PC-3 (cell line): ENCODE measurements at regions not wholly inside any gene's neighbourhood (a gene's known extent, or its start where the extent isn't known, plus 50 kb on each side); places are given as distances from the start of the nearest gene placed in this dataset.

Experiments used
- ATAC-seq: fragments of 200-7000 bp; cut with Tn5 transposase; 2 replicates; pipeline ENCODE4 v1.9.1; 2020; ENCODE audit warnings: mild to moderate bottlenecking, moderate library complexity
- BruUV-seq: library from RNA; stranded (reverse); fragments of 400-500 nt; replicated peaks from 2 replicates; lab custom pipeline; 2021; lab: Mats Ljungman, UMichigan
- CTCF ChIA-PET: fragments of 300-600 bp; sonication (Branson Sonifier 250); formaldehyde crosslinking; loops from one replicate; lab custom pipeline; 2022; ENCODE audit warnings: antibody characterized with exemption; lab: Charles Lee
- POLR2A ChIA-PET: fragments of 300-600 bp; sonication (Branson Sonifier 250); formaldehyde crosslinking; loops from one replicate; lab custom pipeline; 2022; ENCODE audit warnings: antibody characterized with exemption; ENCODE audit not compliant: unreplicated experiment; lab: Charles Lee
- DNase-seq: peaks from one replicate; pipeline ENCODE4 v3.0.0-alpha.2; 2015
- H2AFZ ChIP-seq: fragments of 300-600 bp; sonication (generic); 2 replicates; pipeline ENCODE4 v1.6.0; 2016; ENCODE audit warnings: antibody characterized with exemption, low read length
- H3F3A ChIP-seq: fragments of 300-600 bp; sonication (generic); one replicate; pipeline ENCODE4 v1.6.0; 2017; ENCODE audit warnings: antibody characterized with exemption, low read length, control low read depth, mild to moderate bottlenecking; ENCODE audit not compliant: unreplicated experiment
- H3K27ac ChIP-seq: fragments of 300-600 bp; sonication (generic); 2 replicates; pipeline ENCODE4 v1.5.1; 2016; ENCODE audit warnings: mild to moderate bottlenecking, low read length
- H3K27me3 ChIP-seq: fragments of 300-600 bp; sonication (generic); 2 replicates; pipeline ENCODE4 v1.6.1; 2016; ENCODE audit warnings: low read length, mixed read lengths
- H3K36me3 ChIP-seq: fragments of 300-600 bp; sonication (generic); 2 replicates; pipeline ENCODE4 v1.6.1; 2016; ENCODE audit warnings: low read depth, mixed run types, low read length, mixed read lengths
- H3K4me1 ChIP-seq: fragments of 300-600 bp; sonication (generic); 2 replicates; pipeline ENCODE4 v1.5.1; 2016; ENCODE audit warnings: low read length; ENCODE audit not compliant: insufficient read depth
- H3K4me2 ChIP-seq: fragments of 300-600 bp; sonication (generic); 2 replicates; pipeline ENCODE4 v1.6.0; 2016; ENCODE audit warnings: low read length
- H3K4me3 ChIP-seq: fragments of 300-600 bp; sonication (generic); 2 replicates; pipeline ENCODE4 v1.5.1; 2016; ENCODE audit warnings: mild to moderate bottlenecking, low read length, mixed read lengths
- H3K79me2 ChIP-seq: fragments of 300-600 bp; sonication (generic); 2 replicates; pipeline ENCODE4 v1.6.1; 2017; ENCODE audit warnings: low read length, mixed read lengths
- H3K9ac ChIP-seq: fragments of 300-600 bp; sonication (generic); 2 replicates; pipeline ENCODE4 v1.6.0; 2016; ENCODE audit warnings: mild to moderate bottlenecking, low read length
- H3K9me2 ChIP-seq: fragments of 300-600 bp; sonication (generic); replicated peaks from 2 replicates; pipeline ENCODE4 v1.6.1; 2016; ENCODE audit warnings: mixed run types, low read length, mixed read lengths
- H3K9me3 ChIP-seq: fragments of 300-600 bp; sonication (generic); 2 replicates; pipeline ENCODE4 v1.6.1; 2016; ENCODE audit warnings: low read length, mixed read lengths
- H4K20me1 ChIP-seq: fragments of 300-600 bp; sonication (generic); 2 replicates; pipeline ENCODE4 v1.6.1; 2016; ENCODE audit warnings: low read length, mixed read lengths
- EZH2 ChIP-seq: fragments of 300-600 bp; sonication (generic); IDR thresholded peaks from one replicate; pipeline ENCODE4 v1.6.1; 2017; ENCODE audit warnings: antibody characterized with exemption, mild to moderate bottlenecking, low read length; ENCODE audit not compliant: unreplicated experiment
- EZH2phosphoT487 ChIP-seq: fragments of 300-600 bp; sonication (generic); IDR thresholded peaks from 2 replicates; pipeline ENCODE4 v1.6.1; 2018; ENCODE audit warnings: mild to moderate bottlenecking, antibody characterized with exemption, low read length, borderline replicate concordance
- intact Hi-C: fragments of 100-400 bp; cut with micrococcal nuclease; formaldehyde crosslinking; loops from 2 replicates; pipeline ENCODE4 v1.9.0; 2023
- TF ChIP-seq, protein P1 (sequence below): fragments of 300-600 bp; sonication (generic); conservative IDR thresholded peaks from 2 replicates; pipeline ENCODE4 v1.5.1; 2017; ENCODE audit warnings: antibody characterized with exemption, low read depth, mild to moderate bottlenecking, low read length

DNA sequence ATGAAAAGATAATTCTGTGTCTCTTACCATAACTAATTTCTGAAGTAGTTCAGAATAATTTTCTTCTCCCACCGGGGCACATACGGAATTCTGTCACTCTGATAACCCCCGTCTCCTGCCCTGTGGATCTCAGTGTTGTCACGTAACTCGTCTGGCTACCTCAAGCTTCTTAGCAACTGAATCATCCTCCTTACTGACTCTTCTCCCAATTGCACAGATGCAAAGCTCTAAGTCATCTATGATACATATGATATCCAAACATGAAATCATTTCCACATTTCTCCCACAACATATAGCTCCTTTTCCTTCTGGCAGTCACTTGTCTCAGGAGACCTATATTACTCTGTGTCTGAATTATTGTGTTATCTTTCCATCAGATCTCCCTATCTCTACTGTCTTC, 1043.1 kb upstream of the TENM3 start:
- no TSS peak for BruUV-seq
- no peaks in the 10 kb centered on the region for H3K9me3 ChIP-seq
- no peaks in the 10 kb centered on the region for H3K4me1 ChIP-seq
- H3K4me3 ChIP-seq, result no peak overlapping the region
- no peak overlapping the region for H2AFZ ChIP-seq
- H3K36me3 ChIP-seq, result no peaks in the 10 kb centered on the region
- no peak overlapping the region for H3K9ac ChIP-seq
- H3K9me2 ChIP-seq, result no peaks in the 10 kb centered on the region
- H3F3A ChIP-seq, result no peaks in the 10 kb centered on the region
- intact Hi-C loops, result no loop called here
- no peaks in the 10 kb centered on the region for H3K27me3 ChIP-seq
- no peak for DNase-seq
- no peak overlapping the region for H3K4me2 ChIP-seq
- no peak overlapping the region for H3K27ac ChIP-seq
- H3K79me2 ChIP-seq, result no peaks in the 10 kb centered on the region
- CTCF ChIA-PET, result no interaction called here
- no peak for TF ChIP-seq EZH2
- no peak for TF ChIP-seq EZH2phosphoT487
- TF ChIP-seq, protein P1, sequence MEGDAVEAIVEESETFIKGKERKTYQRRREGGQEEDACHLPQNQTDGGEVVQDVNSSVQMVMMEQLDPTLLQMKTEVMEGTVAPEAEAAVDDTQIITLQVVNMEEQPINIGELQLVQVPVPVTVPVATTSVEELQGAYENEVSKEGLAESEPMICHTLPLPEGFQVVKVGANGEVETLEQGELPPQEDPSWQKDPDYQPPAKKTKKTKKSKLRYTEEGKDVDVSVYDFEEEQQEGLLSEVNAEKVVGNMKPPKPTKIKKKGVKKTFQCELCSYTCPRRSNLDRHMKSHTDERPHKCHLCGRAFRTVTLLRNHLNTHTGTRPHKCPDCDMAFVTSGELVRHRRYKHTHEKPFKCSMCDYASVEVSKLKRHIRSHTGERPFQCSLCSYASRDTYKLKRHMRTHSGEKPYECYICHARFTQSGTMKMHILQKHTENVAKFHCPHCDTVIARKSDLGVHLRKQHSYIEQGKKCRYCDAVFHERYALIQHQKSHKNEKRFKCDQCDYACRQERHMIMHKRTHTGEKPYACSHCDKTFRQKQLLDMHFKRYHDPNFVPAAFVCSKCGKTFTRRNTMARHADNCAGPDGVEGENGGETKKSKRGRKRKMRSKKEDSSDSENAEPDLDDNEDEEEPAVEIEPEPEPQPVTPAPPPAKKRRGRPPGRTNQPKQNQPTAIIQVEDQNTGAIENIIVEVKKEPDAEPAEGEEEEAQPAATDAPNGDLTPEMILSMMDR, result no peak
- no peaks in the 10 kb centered on the region for H4K20me1 ChIP-seq
- POLR2A ChIA-PET, result no interaction called here
- ATAC-seq, result no peak

DNA sequence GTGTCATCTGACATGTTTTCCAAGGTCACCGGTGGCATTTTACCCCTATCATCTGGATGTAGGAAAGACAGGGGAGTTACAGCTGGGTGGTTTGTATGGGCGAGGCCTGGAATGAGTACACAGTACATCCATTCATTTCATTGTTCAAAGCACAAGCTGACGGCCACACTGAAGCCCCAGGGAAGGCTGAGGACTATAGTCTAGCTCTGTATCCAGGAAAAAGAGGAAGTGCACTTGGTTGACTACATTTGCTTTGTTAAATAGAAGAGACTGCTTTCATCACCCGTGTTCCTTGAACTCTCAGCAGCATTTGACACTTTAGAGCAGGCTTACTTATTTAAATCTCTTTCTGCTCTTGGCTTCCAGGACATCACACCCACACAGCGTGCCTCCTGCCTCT, 1041.0 kb upstream of the TENM3 start:
- ATAC-seq, result no peak
- Histone ChIP-seq H3K4me3 (no peak overlapping the region), H3K9me3 (no peaks in the 10 kb centered on the region), H3K9ac (no peak overlapping the region), H3K27ac (no peak overlapping the region), H3K79me2 (no peaks in the 10 kb centered on the region), H3K4me2 (no peak overlapping the region), H3K27me3 (no peaks in the 10 kb centered on the region), H3K4me1 (no peaks in the 10 kb centered on the region), H3K36me3 (no peaks in the 10 kb centered on the region), H3F3A (no peaks in the 10 kb centered on the region), H2AFZ (no peak overlapping the region), H4K20me1 (no peaks in the 10 kb centered on the region), H3K9me2 (no peaks in the 10 kb centered on the region)
- no TSS peak for BruUV-seq
- TF ChIP-seq EZH2phosphoT487 (no peak), EZH2 (no peak)
- TF ChIP-seq, protein P1, result no peak
- ChIA-PET CTCF (no interaction called here), POLR2A (no interaction called here)
- no peak for DNase-seq
- intact Hi-C loops, result no loop called here

DNA sequence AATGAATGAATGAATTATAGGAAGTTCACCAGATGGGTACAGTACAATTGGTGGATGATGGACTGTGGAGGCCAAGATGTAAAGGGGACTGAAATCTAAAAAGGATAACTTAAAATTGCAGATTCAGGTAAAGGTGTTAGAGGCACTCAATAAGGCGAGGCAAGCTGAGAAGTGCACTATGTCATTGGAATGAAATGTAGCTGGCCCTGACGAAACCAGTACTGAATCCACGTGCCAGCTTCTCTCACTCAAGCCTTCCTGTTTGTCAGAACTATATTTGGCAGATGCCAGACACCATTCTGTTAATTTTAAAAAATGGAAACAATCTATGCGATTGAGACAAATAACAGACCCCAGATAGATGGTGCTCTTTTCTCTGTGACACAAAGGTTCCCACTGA, 1039.1 kb upstream of the TENM3 start:
- Histone ChIP-seq H3K4me2 (no peak overlapping the region), H4K20me1 (no peaks in the 10 kb centered on the region), H3K9ac (no peak overlapping the region), H3K27me3 (no peaks in the 10 kb centered on the region), H3K4me3 (no peak overlapping the region), H3F3A (no peaks in the 10 kb centered on the region), H3K9me3 (no peaks in the 10 kb centered on the region), H3K36me3 (no peaks in the 10 kb centered on the region), H2AFZ (no peak overlapping the region), H3K4me1 (no peaks in the 10 kb centered on the region), H3K9me2 (no peaks in the 10 kb centered on the region), H3K27ac (no peak overlapping the region), H3K79me2 (no peaks in the 10 kb centered on the region)
- ChIA-PET CTCF (no interaction called here), POLR2A (no interaction called here)
- BruUV-seq, result no TSS peak
- ATAC-seq (no peak), DNase-seq (no peak)
- no peak for TF ChIP-seq EZH2
- TF ChIP-seq, protein P1, result no peak
- no peak for TF ChIP-seq EZH2phosphoT487
- intact Hi-C loops, result no loop called here
